GM12892 (cell line): ENCODE measurements at regions not wholly inside any gene's neighbourhood (a gene's known extent, or its start where the extent isn't known, plus 50 kb on each side); places are given as distances from the start of the nearest gene placed in this dataset.

Experiments
- POLR2A ChIP-seq: IDR thresholded peaks from 2 replicates; pipeline ENCODE4 v1.6.1; 2011; ENCODE audit warnings: low read depth, low read length, control low read depth
- POLR2AphosphoS5 ChIP-seq: IDR thresholded peaks from 2 replicates; pipeline ENCODE4 v1.6.1; 2011; ENCODE audit warnings: low read depth, low read length, control low read depth

- TF ChIP-seq POLR2A (no peak), POLR2AphosphoS5 (no peak)
Observed at GRCh38 chr2:12968399-12968798, 251.7 kb downstream of the TRIB2 start.
